GM10248 (cell line): ENCODE measurements at regions not wholly inside any gene's neighbourhood (a gene's known extent, or its start where the extent isn't known, plus 50 kb on each side); places are given as distances from the start of the nearest gene placed in this dataset.

Experiments used
- CTCF ChIA-PET: fragments of 300-600 bp; sonication (Branson Sonifier 250); formaldehyde crosslinking; extraction: SDS; loops from one replicate; lab custom pipeline; 2021; ENCODE audit warnings: antibody characterized with exemption; lab: Yijun Ruan, JAX
- POLR2A ChIA-PET: fragments of 350-650 bp; sonication (Branson Sonifier 250); formaldehyde crosslinking; extraction: SDS; loops from one replicate; lab custom pipeline; 2020; ENCODE audit warnings: antibody characterized with exemption; lab: Yijun Ruan, JAX
- DNase-seq: peaks from one replicate; pipeline ENCODE4 v3.0.0; 2012; ENCODE audit errors: extremely low spot score
- CTCF ChIP-seq: IDR thresholded peaks from 2 replicates; pipeline ENCODE4 v1.5.1; 2012; ENCODE audit warnings: mild to moderate bottlenecking, low read depth; ENCODE audit errors: extremely low read depth, missing control alignments, control extremely low read depth

GRCh38 chr18:45481821-45482220 is 133.5 kb upstream of the SLC14A2 start:
- CTCF ChIA-PET, result interaction anchor here (0.6 kb wide), 1 partner anchor 10 kb away, joined by 3 read pairs; no protein-coding TSS in a partner anchor
- TF ChIP-seq CTCF, result no peak
- POLR2A ChIA-PET, result no interaction called here
- no peak for DNase-seq

- no peak for DNase-seq
- ChIA-PET POLR2A (no interaction called here), CTCF (interaction anchor here (0.6 kb wide), 1 partner anchor 9 kb away, joined by 3 read pairs; no protein-coding TSS in a partner anchor)
- no peak for TF ChIP-seq CTCF
Measured at GRCh38 chr18:45482286-45482685, 133.0 kb upstream of the SLC14A2 start.

GRCh38 chr18:45487581-45487980 is 127.7 kb upstream of the SLC14A2 start:
- POLR2A ChIA-PET, result no interaction called here
- DNase-seq, result no peak
- TF ChIP-seq CTCF, result no peak
- CTCF ChIA-PET, result no interaction called here

GRCh38 chr18:45488645-45489044 is 126.6 kb upstream of the SLC14A2 start:
- DNase-seq, result no peak
- no peak for TF ChIP-seq CTCF
- CTCF ChIA-PET, result no interaction called here
- POLR2A ChIA-PET, result no interaction called here

GRCh38 chr18:45493830-45494229 is 121.4 kb upstream of the SLC14A2 start:
- ChIA-PET POLR2A (no interaction called here), CTCF (no interaction called here)
- no peak for TF ChIP-seq CTCF
- no peak for DNase-seq

- CTCF ChIA-PET, result no interaction called here
- POLR2A ChIA-PET, result no interaction called here
- no peak for TF ChIP-seq CTCF
- DNase-seq, result no peak
Measured at GRCh38 chr18:45494811-45495210, 120.5 kb upstream of the SLC14A2 start.

GRCh38 chr18:45496741-45497140 is 118.5 kb upstream of the SLC14A2 start:
- ChIA-PET POLR2A (no interaction called here), CTCF (no interaction called here)
- no peak for TF ChIP-seq CTCF
- no peak for DNase-seq
